GM06990 (cell line): ENCODE measurements at regions not wholly inside any gene's neighbourhood (a gene's known extent, or its start where the extent isn't known, plus 50 kb on each side); places are given as distances from the start of the nearest gene placed in this dataset.
"Not testable (repeated sequence)": the region's sequence is repeated elsewhere in the genome, so short reads cannot be mapped to it uniquely, and the experiment has no call there.

ENCODE experiments used
- DNase-seq: peaks from one replicate; pipeline ENCODE4 v3.0.0-alpha.2; 2011; ENCODE audit not compliant: insufficient read length; ENCODE audit errors: extremely low read depth
- H3K27me3 ChIP-seq: replicated peaks from 2 replicates; pipeline ENCODE4 v1.6.0; 2011; ENCODE audit warnings: low read length; ENCODE audit not compliant: control insufficient read depth, insufficient read depth
- H3K36me3 ChIP-seq: 2 replicates; pipeline ENCODE4 v1.5.1; 2011; ENCODE audit warnings: low read length; ENCODE audit not compliant: control insufficient read depth, insufficient read depth
- H3K4me3 ChIP-seq: replicated peaks from 2 replicates; pipeline ENCODE4 v1.5.1; 2011; ENCODE audit warnings: low read depth, mild to moderate bottlenecking, control low read depth, low read length
- CTCF ChIP-seq: IDR thresholded peaks from 2 replicates; pipeline ENCODE4 v1.5.1; 2011; ENCODE audit warnings: low read length, control low read depth, mild to moderate bottlenecking, inconsistent platforms; ENCODE audit not compliant: insufficient read depth, poor library complexity, severe bottlenecking

- Histone ChIP-seq H3K27me3 (no peaks in the 10 kb centered on the region), H3K4me3 (no peak overlapping the region), H3K36me3 (no peaks in the 10 kb centered on the region)
- TF ChIP-seq CTCF = no peak
- DNase-seq = no peak
These were observed 218.9 kb downstream of the CDH26 start for GRCh38 chr20:60177080-60177479.

GRCh38 chr20:60180986-60181385 is 222.8 kb downstream of the CDH26 start:
- DNase-seq = no peak

GRCh38 chr20:60186412-60186811 is 228.2 kb downstream of the CDH26 start:
- no peak for TF ChIP-seq CTCF
- no peaks in the 10 kb centered on the region for H3K27me3 ChIP-seq
- no peaks in the 10 kb centered on the region for H3K36me3 ChIP-seq
- DNase-seq = no peak
- no peak overlapping the region for H3K4me3 ChIP-seq

More at GRCh38 chr20:60180986-60181385, 222.8 kb downstream of the CDH26 start:
- H3K4me3 ChIP-seq = no peak overlapping the region
- H3K27me3 ChIP-seq = no peaks in the 10 kb centered on the region
- no peak for TF ChIP-seq CTCF
- H3K36me3 ChIP-seq = no peaks in the 10 kb centered on the region

- Histone ChIP-seq H3K36me3 (no peaks in the 10 kb centered on the region), H3K4me3 (no peak overlapping the region), H3K27me3 (no peaks in the 10 kb centered on the region)
- TF ChIP-seq CTCF = no peak
- DNase-seq = no peak
These were observed 229.5 kb downstream of the CDH26 start for GRCh38 chr20:60187683-60188082.

GRCh38 chr20:60191014-60191413 is 232.8 kb downstream of the CDH26 start:
- no peak for TF ChIP-seq CTCF
- Histone ChIP-seq H3K27me3 (no peaks in the 10 kb centered on the region), H3K36me3 (no peaks in the 10 kb centered on the region), H3K4me3 (no peak overlapping the region)
- no peak for DNase-seq

GRCh38 chr20:60192326-60192725 is 234.1 kb downstream of the CDH26 start:
- Histone ChIP-seq H3K36me3 (no peaks in the 10 kb centered on the region), H3K4me3 (no peak overlapping the region), H3K27me3 (no peaks in the 10 kb centered on the region)
- TF ChIP-seq CTCF = no peak
- DNase-seq = no peak

- H3K4me3 ChIP-seq, DNase-seq, H3K27me3 ChIP-seq, H3K36me3 ChIP-seq: not testable (repeated sequence)
These were observed 240.9 kb downstream of the CDH26 start for GRCh38 chr20:60199132-60199531.
